Right atrium auricular region (tissue), 2 donors: ENCODE measurements at regions not wholly inside any gene's neighbourhood (a gene's known extent, or its start where the extent isn't known, plus 50 kb on each side); places are given as distances from the start of the nearest gene placed in this dataset.
"Not testable (repeated sequence)": the region's sequence is repeated elsewhere in the genome, so short reads cannot be mapped to it uniquely, and the experiment has no call there.

ENCODE experiments used
- DNase-seq: peaks from one replicate; pipeline ENCODE4 v3.0.0-alpha.2; 2019; ENCODE audit warnings: low spot score
- H3K27ac ChIP-seq, 2 donors: fragments of 200-600 bp; sonication (generic); 1 replicate in 1 of 2; 2 replicates in 1 of 2; pipeline ENCODE4 v1.5.1; 2016 to 2019
- H3K27me3 ChIP-seq, 2 donors: fragments of 200-600 bp; sonication (generic); one replicate each; pipeline versions ENCODE4 v1.5.1 to v1.6.0; 2017 to 2019
- H3K36me3 ChIP-seq: fragments of 200-600 bp; sonication (generic); one replicate; pipeline ENCODE4 v1.5.1; 2016
- H3K4me1 ChIP-seq, 2 donors: fragments of 200-600 bp; sonication (generic); one replicate each; pipeline versions ENCODE4 v1.5.1 to v1.6.0; 2017 to 2019
- H3K4me3 ChIP-seq, 2 donors: fragments of 200-600 bp; sonication (generic); 1 replicate in 1 of 2; 2 replicates in 1 of 2; pipeline ENCODE4 v1.5.1; 2017 to 2019; ENCODE audit warnings: mild to moderate bottlenecking in 1 of 2, moderate library complexity in 1 of 2
- H3K9me3 ChIP-seq, 2 donors: fragments of 200-600 bp; sonication (generic); one replicate each; pipeline ENCODE4 v1.5.1; 2019
- CTCF ChIP-seq, 2 donors: fragments of 200-600 bp; sonication (generic); IDR thresholded peaks; one replicate each; pipeline ENCODE4 v1.5.1; 2019; ENCODE audit warnings: antibody characterized with exemption in 2 of 2

- not testable (repeated sequence) for H3K27ac ChIP-seq, H3K27me3 ChIP-seq, H3K36me3 ChIP-seq, DNase-seq, H3K4me3 ChIP-seq, H3K4me1 ChIP-seq, H3K9me3 ChIP-seq
- TF ChIP-seq CTCF (IDR thresholded peaks at IDR 0.05) = peak; percentile 24 to 45
Observed at GRCh38 chr1:46878173-46878782, 63.0 kb downstream of the CYP4A11 start.

- H3K9me3 ChIP-seq, H3K27me3 ChIP-seq, H3K27ac ChIP-seq, DNase-seq, H3K4me1 ChIP-seq, H3K36me3 ChIP-seq, H3K4me3 ChIP-seq: not testable (repeated sequence)
- peak; percentile 20 to 58 for TF ChIP-seq CTCF (IDR thresholded peaks at IDR 0.05)
Observed at GRCh38 chr1:46876093-46876492, 65.2 kb downstream of the CYP4A11 start.
